Head of caudate nucleus (tissue), 42 donors: ENCODE measurements at regions not wholly inside any gene's neighbourhood (a gene's known extent, or its start where the extent isn't known, plus 50 kb on each side); places are given as distances from the start of the nearest gene placed in this dataset.

ENCODE experiments used
- DNase-seq, 42 donors: peaks; one replicate each; pipeline versions ENCODE4 v3.0.0 to v3.0.0-alpha.2; 2020 to 2021; ENCODE audit warnings: mixed read lengths in 7 of 42
- intact Hi-C: fragments of 100-400 bp; cut with DNase I; formaldehyde crosslinking; loops from one replicate; pipeline ENCODE4 v1.15.0; 2022

DNA sequence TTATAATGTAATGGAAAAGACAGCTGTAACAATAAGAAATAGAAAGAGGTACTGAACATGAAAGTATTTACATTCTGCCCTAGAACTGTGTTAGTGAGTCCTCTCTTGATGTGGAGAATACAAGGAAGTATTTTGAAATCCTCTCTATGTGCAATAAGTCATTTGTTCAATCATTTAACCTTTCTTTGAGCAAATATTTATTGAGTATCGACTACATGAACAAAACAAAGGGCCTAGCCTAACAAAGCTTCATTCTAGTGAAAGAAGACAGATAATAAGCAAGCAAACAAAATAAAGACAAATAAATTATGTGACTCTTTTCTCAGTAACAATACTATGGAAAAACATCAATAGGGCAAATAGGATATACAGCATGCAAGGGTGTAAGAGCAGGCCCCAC lies 354.9 kb upstream of the ATP11B start:
- no peak for DNase-seq
- intact Hi-C loops, result no loop called here

GRCh38 chr3:182440101-182440500 lies 353.2 kb upstream of the ATP11B start:
- no peak for DNase-seq
- intact Hi-C loops, result no loop called here

DNA sequence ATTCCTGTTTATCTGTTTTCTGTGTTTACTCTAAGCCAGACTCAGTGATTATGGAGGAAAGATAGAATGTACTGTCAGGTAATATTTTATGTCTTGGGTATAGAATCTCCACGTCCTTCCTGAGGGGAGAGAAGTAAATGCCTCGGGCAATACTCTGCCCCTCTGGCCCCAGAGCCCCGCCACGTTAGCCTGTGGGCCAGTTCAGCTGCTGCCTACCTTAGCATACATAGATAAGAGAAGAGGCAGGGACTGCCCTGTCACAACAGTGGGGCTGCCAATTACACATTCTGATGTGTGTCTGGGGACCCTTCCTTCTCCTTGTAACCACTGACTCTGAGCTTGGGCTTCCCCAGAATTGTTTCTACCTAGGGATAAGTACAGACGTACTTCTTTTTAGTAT lies 347.7 kb upstream of the ATP11B start:
- intact Hi-C loops, result no loop called here
- DNase-seq, result no peak

DNA sequence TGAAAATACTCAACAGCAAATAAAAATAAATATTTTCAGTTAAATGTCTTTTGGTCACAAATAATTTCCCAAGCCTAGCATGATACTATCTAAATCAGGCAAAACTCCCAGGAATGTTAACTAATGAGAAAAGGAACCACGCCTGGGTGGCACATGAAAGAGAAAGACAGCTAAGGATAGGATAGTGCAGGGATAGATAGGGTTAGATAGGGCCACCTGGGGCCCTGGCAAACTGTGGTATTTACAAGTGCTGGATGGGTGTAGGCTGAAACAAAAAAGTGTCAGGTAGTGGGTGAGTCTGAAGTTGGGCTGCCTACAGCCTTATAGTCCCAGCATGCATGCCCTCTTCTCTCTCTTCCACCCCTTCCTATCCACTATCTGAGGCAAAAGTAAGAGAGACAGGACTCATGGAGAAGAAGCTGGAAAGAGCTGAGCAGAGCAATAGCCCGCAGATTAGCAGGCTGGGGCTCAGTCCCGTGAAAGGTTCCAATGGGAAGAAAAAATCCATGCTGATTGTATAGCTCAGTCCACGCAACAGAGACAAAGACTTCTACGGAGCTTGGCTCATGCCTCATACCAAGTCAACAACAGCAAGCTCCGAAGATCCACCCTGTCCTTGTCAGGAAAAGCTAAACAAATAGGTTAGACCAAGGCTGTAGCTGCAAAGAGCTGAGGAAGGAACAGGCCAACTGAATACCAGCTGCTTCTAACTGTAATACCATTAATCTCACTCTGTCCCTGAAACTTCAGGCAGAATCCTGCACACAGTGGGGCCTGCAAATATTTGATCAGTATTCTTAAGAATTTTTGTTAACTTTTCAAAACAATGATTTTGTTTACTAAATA lies 342.1 kb upstream of the ATP11B start:
- no peak for DNase-seq
- intact Hi-C loops, result no loop called here

- DNase-seq, result no peak
- intact Hi-C loops, result no loop called here
Measured at GRCh38 chr3:182451871-182452270, 341.4 kb upstream of the ATP11B start.

DNA sequence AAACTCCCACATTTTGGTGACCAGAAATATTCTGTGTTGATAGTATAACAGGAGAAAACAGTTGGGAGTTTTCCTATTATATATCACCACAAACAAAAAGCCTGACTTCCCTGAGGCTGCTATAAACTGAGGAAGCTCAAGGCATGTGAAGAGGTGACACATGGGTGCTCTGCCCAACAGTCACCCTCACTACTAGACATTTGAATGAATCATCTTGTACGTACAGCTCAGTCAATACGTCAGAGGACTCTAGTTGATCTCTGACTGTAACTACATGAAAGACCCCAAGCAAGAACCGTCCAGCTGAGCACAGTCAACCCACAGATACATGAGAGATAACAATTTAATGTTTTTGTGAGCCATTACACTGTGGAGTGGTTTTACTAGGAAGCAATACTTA lies 338.3 kb upstream of the ATP11B start:
- intact Hi-C loops, result no loop called here
- no peak for DNase-seq

GRCh38 chr3:182460303-182460702 lies 333.0 kb upstream of the ATP11B start:
- DNase-seq, result no peak
- intact Hi-C loops, result no loop called here

GRCh38 chr3:182462152-182462551 lies 331.2 kb upstream of the ATP11B start:
- intact Hi-C loops, result no loop called here
- DNase-seq, result no peak

DNA sequence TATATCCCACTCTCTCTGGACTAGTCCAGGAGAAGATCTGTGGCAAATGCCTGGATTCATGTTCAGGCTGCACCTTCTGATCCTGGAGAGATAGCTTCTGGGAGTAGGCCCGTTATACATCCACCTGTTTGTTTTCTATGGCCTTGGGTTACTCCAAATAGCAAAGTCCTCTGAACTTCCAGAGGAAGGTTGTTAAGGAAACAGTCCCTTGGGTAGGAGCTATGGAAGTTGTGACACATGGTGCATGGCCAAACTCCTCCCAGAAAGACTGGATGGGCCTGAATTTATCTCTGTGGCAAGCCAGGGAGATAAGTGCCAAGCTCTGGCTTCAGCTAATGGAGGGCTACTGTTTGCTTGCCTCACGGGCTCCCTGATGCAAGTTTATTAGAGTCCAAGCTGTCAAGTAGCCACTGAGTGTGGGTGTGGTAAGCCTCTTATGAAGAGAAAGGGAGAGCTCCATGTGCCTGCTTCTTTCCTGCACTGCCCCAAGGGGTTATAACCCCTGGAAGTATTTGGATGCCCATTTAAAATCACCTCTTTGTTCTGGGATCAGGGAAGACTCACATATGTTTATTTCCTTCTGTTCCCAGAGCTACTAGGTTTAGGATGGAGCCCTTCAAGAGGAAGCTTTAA lies 328.7 kb upstream of the ATP11B start:
- intact Hi-C loops, result no loop called here
- no peak for DNase-seq

DNA sequence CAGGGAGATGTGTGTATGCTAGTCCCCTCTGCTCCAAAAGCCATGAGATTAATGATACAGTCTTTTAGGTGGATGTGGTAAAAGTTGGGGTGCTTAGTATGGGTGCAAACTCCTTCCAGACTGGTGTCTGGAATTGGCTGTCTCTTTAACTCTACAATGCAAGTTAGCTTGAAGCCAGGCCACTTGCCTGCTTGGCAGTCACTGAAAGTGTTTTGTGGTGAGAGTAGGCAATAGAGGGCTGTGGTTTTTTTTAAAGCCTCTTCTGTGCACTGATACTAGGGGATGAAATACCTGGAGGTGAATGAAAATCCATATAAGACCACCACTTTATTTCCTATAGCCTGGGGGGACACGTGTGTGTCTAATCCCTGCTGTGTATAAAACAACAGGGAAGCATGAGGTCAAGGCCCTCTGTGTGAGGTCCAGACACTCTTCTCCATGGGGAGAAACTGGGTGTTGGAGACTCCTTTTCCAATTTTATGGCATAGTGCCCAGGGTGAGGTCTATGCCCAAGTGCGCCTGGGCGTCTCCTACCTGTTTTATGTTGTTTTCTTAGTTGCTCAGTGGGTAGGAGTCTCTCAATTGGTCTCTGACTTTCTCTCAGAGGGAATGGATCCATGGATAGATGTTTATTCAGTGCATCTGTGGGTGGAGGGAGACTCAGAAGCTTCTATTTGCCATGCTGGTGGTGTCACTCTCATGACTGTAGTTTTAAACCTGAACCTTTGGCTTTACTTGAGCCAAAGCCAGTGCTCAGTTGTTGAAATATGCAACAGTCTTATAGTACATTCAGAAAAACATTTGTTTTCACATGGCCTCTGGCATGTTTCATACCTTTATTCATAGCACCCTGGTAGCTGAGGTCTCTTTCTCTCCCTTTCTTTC lies 327.8 kb upstream of the ATP11B start:
- DNase-seq, result no peak
- intact Hi-C loops, result no loop called here

GRCh38 chr3:182469086-182469485 lies 324.2 kb upstream of the ATP11B start:
- no peak for DNase-seq
- intact Hi-C loops, result no loop called here

GRCh38 chr3:182470187-182470586 lies 323.1 kb upstream of the ATP11B start:
- intact Hi-C loops, result no loop called here
- DNase-seq, result no peak

DNA sequence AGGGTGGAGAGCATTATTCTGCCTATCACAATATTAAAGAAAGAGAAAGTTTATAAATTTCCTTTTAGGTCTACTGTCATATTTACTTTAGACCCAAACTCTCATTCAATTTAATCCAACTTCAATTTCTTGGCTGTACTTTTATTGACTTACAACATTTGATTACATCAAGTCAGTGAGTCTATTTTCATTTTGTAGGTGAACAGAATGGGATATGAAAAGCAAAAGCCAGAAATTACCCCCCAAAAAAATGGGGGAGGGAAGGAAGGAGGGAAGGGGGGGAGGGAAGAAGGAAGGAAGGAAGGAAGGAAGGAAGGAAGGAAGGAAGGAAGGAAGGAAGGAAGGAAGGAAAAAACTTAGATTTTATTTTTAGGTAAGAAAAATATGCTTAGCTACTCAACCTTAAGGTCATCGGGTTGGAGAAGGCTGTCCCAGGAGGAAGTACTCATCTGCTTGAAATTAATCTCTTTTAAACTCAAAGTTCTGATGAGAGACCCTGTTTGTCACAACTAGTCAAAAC lies 320.1 kb upstream of the ATP11B start:
- intact Hi-C loops, result no loop called here
- DNase-seq, result no peak

GRCh38 chr3:182478369-182478768 lies 314.9 kb upstream of the ATP11B start:
- no peak for DNase-seq
- intact Hi-C loops, result no loop called here

DNA sequence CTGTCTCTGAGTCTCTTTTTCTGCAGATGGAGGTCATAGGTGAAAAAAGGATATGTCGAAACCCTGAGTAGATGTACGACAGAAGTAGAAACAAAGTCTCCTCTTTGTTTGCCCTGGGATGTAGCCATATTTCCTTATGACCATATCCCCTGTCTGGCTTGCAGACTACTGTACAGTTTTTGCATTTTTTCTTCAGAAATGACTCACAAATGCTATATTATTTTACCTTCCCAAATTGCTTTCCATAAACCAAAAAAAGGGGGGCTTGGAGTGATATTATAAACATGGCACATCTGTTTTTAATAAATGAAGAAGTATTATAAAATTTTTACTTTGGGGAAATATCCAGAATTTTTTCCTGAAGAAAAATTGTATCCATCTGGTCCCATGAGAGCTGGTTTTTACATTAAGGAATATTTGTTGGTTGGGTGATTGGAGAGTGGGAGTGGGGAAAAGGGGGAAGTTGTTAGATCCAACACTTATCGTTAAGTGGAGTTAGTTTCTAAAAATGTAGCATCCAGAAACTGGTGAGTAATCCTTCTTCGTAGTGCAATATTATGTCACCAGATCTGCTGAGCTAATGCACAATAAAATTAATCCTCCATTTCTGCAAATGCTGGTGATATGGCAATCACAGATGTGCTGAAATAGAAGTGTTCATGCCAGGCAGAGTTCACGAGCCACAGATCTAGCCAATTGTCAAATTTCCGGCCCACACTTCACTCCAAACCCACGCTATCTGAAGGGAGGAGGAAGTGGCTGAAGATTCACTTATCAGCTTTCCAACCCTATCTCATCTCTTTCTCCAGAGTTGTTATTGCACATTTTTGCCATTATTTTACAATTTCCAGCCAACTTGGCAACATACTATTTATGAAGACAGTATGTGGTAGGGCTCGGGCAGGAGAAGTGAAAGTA lies 313.6 kb upstream of the ATP11B start:
- intact Hi-C loops, result no loop called here
- DNase-seq, result peak in 11 of 42 donors; percentile 10 to 64 (median 25)

DNA sequence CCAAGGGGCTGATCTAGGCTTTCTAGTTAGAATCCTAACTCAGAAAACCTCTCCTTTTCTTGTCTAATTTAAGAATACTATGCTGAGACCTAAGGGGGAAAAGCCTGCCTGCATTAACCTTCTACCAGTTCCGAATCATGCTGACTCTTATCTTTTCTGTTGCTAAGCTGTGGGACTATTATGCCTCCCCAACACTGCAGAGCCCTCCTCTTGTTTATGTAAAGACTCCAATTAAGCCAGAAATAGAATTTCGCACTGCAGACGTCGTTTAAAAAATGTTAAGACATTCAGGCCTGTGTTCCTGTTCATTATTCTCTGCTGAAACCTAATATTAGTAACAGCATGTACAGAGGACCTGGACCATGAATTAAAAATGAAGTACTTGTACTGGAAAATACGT lies 310.6 kb upstream of the ATP11B start:
- intact Hi-C loops, result no loop called here

GRCh38 chr3:182484682-182485081 lies 308.6 kb upstream of the ATP11B start:
- intact Hi-C loops, result no loop called here
- no peak for DNase-seq

More for the DNA sequence above, 310.6 kb upstream of the ATP11B start:
- peak in 1 of 42 donors; percentile 30 for DNase-seq

DNA sequence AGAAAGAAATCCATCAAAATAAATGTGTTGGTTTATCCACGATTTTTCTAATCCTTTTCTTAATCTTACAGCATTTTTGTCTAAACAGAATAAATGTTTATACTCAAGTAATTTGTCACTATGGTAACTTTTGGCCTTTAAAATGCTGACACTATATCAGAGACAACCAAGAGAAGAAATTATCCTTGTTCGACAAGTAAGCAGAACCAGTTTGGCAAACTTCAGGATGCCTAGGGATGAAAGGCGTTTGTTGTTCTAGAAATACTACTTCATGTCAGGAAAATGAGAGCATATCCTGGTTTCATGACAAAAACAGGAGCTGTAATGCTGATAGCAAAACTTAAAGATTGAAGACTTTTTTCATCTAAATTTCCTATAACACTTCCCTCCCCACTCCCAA lies 308.0 kb upstream of the ATP11B start:
- intact Hi-C loops, result no loop called here
- DNase-seq, result no peak

DNA sequence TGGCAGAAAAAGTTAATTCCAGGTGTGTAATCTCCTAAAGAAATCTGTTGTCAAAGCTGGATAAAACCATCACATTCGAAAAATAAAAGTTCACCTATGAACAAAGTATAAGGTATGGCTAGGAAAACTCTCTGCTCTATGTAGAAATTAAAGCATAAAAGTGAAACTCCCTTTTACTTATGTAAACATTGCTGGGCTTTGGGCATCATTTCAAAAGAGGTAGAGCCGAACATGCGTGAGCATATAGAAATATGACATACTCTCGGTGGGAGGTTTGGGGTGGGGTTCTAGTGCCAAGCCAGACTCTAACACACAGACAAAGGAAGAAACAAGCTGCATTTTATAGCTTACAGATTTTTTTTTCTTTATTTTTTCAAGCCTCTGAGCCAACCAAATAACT lies 306.8 kb upstream of the ATP11B start:
- intact Hi-C loops, result no loop called here
- DNase-seq, result no peak
